ENCODE measurements at regions not wholly inside any gene's neighbourhood (a gene's known extent, or its start where the extent isn't known, plus 50 kb on each side); places are given as distances from the start of the nearest gene placed in this dataset.

DNA sequence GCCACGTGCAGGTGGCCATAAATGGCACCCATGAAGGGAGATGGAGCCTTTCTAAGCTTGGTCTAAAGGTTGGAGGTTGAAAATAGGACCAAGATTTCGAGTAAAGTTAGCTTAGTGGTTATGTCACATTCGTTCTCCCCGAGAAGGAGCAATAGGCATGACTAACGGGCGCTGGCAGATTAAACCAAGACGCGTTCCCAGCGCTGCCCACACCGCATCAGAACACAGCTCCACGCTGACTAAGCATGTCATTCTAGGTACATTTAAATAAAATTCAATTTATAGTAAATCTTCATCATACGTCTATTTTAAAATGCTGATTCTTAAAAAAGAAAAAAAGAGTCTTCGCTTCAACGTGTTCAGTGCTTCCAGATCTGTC lies 95.0 kb upstream of the IRS2 start:
- TF ChIP-seq, protein P1, sequence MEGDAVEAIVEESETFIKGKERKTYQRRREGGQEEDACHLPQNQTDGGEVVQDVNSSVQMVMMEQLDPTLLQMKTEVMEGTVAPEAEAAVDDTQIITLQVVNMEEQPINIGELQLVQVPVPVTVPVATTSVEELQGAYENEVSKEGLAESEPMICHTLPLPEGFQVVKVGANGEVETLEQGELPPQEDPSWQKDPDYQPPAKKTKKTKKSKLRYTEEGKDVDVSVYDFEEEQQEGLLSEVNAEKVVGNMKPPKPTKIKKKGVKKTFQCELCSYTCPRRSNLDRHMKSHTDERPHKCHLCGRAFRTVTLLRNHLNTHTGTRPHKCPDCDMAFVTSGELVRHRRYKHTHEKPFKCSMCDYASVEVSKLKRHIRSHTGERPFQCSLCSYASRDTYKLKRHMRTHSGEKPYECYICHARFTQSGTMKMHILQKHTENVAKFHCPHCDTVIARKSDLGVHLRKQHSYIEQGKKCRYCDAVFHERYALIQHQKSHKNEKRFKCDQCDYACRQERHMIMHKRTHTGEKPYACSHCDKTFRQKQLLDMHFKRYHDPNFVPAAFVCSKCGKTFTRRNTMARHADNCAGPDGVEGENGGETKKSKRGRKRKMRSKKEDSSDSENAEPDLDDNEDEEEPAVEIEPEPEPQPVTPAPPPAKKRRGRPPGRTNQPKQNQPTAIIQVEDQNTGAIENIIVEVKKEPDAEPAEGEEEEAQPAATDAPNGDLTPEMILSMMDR (IDR thresholded peaks at IDR 0.05), result no peak
- TF ChIP-seq SIN3A (IDR thresholded peaks at IDR 0.05; ENCODE audit: borderline replicate concordance, insufficient read depth, low read depth, low read length) (no peak), POLR2AphosphoS5 (IDR thresholded peaks at IDR 0.05; ENCODE audit: low read depth, low read length) (no peak), REST (IDR thresholded peaks at IDR 0.05; ENCODE audit: insufficient read depth in 1 of 2, low read depth in 2 of 2, low read length in 1 of 2) (no peak)
